Heart left ventricle (tissue), 13 donors: ENCODE measurements at regions not wholly inside any gene's neighbourhood (a gene's known extent, or its start where the extent isn't known, plus 50 kb on each side); places are given as distances from the start of the nearest gene placed in this dataset.

Experiments
- POLR2A ChIP-seq, 2 donors: fragments of 450-650 bp; IDR thresholded peaks; one replicate each; pipeline ENCODE4 v1.6.1; 2017; ENCODE audit warnings: antibody characterized with exemption in 2 of 2, mild to moderate bottlenecking in 2 of 2, moderate library complexity in 2 of 2
- TF ChIP-seq, protein P1 (sequence below), 12 donors: fragments of 200-600 bp; sonication (generic) in 4 of 12; IDR thresholded peaks; one replicate each; pipeline versions ENCODE4 v1.5.0 to v1.8.0; 2018 to 2022; ENCODE audit warnings: antibody characterized with exemption in 12 of 12, mild to moderate bottlenecking in 5 of 12
- donor health status: ischemic (EF 13 %, LVEDD 7.1; RV severe dilation, severe dysfunction).
- donor health status: DM: no; HTN: yes; CAD: no.
- donor health status: DM: no; HTN: no; CAD: no.
- donor health status: ischemic (EF 25% LVEDD 6.9; RV normal size, moderate dysfunction).
- donor health status: ischemic (EF 25% LVEDD 5.7; RV mildly dilated, moderate dysfunction).
- donor health status: ischemic (EF 35%, LVEDD 5.7; RV mildly dilated, moderate dysfunction).
- donor health status: nonischemic (EF 11% LVEDD 7.7; RV severe dilation, severe dysfunction).
- donor health status: DM: yes; HTN: yes; CAD: no.
- donor health status: PGD.
- donor health status: ischemic (EF 29% LVEDD 5.4; RV normal size, mild dysfunction).
- donor health status: nonischemic (EF 23%, LVEDD 6.1; RV moderate dilation, normal function).

DNA sequence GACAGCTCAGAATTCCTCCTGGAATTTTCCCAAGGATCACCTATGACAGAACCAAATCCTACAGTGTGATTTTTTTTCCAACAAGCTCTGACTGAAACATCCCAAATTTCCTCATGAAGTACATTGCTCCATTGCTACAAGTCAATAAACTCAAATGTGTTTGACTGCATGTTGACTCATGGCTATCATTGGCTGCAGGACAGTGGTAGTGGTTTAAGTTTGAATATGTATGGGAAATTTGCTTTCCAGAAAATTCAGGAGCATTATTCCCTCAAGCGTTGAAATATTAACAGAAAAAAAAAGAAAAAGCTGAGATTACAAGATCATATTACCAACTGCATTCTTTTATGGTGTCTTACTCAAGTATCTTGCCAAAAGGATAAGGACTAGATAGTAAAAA lies 402.8 kb upstream of the DSEL start:
- TF ChIP-seq, protein P1, sequence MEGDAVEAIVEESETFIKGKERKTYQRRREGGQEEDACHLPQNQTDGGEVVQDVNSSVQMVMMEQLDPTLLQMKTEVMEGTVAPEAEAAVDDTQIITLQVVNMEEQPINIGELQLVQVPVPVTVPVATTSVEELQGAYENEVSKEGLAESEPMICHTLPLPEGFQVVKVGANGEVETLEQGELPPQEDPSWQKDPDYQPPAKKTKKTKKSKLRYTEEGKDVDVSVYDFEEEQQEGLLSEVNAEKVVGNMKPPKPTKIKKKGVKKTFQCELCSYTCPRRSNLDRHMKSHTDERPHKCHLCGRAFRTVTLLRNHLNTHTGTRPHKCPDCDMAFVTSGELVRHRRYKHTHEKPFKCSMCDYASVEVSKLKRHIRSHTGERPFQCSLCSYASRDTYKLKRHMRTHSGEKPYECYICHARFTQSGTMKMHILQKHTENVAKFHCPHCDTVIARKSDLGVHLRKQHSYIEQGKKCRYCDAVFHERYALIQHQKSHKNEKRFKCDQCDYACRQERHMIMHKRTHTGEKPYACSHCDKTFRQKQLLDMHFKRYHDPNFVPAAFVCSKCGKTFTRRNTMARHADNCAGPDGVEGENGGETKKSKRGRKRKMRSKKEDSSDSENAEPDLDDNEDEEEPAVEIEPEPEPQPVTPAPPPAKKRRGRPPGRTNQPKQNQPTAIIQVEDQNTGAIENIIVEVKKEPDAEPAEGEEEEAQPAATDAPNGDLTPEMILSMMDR (IDR thresholded peaks at IDR 0.05), result no peak
- TF ChIP-seq POLR2A (IDR thresholded peaks at IDR 0.05), result no peak
